Caco-2 (cell line): ENCODE measurements at regions not wholly inside any gene's neighbourhood (a gene's known extent, or its start where the extent isn't known, plus 50 kb on each side); places are given as distances from the start of the nearest gene placed in this dataset.

Experiments used
- BruUV-seq: library from RNA; stranded (reverse); fragments of 400-500 nt; replicated peaks from 2 replicates; lab custom pipeline; 2021; lab: Mats Ljungman, UMichigan
- CTCF ChIA-PET: fragments of 300-600 bp; sonication (Branson Sonifier 250); formaldehyde crosslinking; loops from one replicate; lab custom pipeline; 2022; ENCODE audit warnings: antibody characterized with exemption; lab: Charles Lee
- POLR2A ChIA-PET: fragments of 300-600 bp; sonication (Branson Sonifier 250); formaldehyde crosslinking; loops from one replicate; lab custom pipeline; 2022; ENCODE audit warnings: antibody characterized with exemption; lab: Charles Lee
- DNase-seq, 2 experiments: peaks; one replicate each; pipeline versions ENCODE4 v3.0.0 to v3.0.0-alpha.2; 2020 to 2022
- H3K27me3 ChIP-seq: replicated peaks from 2 replicates; pipeline ENCODE4 v1.6.0; 2011; ENCODE audit warnings: low read length; ENCODE audit not compliant: control insufficient read depth, insufficient read depth
- H3K36me3 ChIP-seq: 2 replicates; pipeline ENCODE4 v1.5.1; 2011; ENCODE audit warnings: low read length; ENCODE audit not compliant: control insufficient read depth, insufficient read depth
- H3K4me1 ChIP-seq: fragments of 250-450 bp; sonication (Bioruptor Pico); 2 replicates; pipeline ENCODE4 v1.5.1; 2020; ENCODE audit warnings: mild to moderate bottlenecking
- H3K4me3 ChIP-seq: 2 replicates; pipeline ENCODE4 v1.5.1; 2011; ENCODE audit warnings: low read depth, mild to moderate bottlenecking, control low read depth, low read length
- H3K9me3 ChIP-seq: fragments of 250-450 bp; sonication (Bioruptor Pico); 2 replicates; pipeline ENCODE4 v1.5.1; 2020; ENCODE audit warnings: mild to moderate bottlenecking, moderate library complexity
- H3K27ac Mint-ChIP-seq: one replicate; pipeline ENCODE4 v1.8.0; 2022; ENCODE audit warnings: mixed read lengths; ENCODE audit not compliant: unreplicated experiment
- H3K27me3 Mint-ChIP-seq: one replicate; pipeline ENCODE4 v1.8.0; 2022; ENCODE audit warnings: mixed read lengths; ENCODE audit not compliant: insufficient read depth, unreplicated experiment
- H3K36me3 Mint-ChIP-seq: one replicate; pipeline ENCODE4 v1.8.0; 2022; ENCODE audit warnings: mild to moderate bottlenecking, mixed read lengths; ENCODE audit not compliant: insufficient read depth, unreplicated experiment
- H3K4me1 Mint-ChIP-seq: one replicate; pipeline ENCODE4 v1.8.0; 2022; ENCODE audit warnings: low read depth, mixed read lengths; ENCODE audit not compliant: unreplicated experiment
- H3K4me3 Mint-ChIP-seq: one replicate; pipeline ENCODE4 v1.8.0; 2022; ENCODE audit warnings: mild to moderate bottlenecking, moderate library complexity, mixed read lengths; ENCODE audit not compliant: unreplicated experiment
- H3K9me3 Mint-ChIP-seq: one replicate; pipeline ENCODE4 v1.8.0; 2022; ENCODE audit warnings: mixed read lengths; ENCODE audit not compliant: unreplicated experiment
- CTCF ChIP-seq, 2 experiments: fragments of 200-600 bp in 1 of 2; IDR thresholded peaks; 1 replicate in 1 of 2; 2 replicates in 1 of 2; pipeline versions ENCODE4 v1.5.1 to v1.8.0; 2011 to 2022; ENCODE audit warnings: antibody characterized with exemption in 1 of 2, control low read depth in 1 of 2, inconsistent platforms in 1 of 2, low read depth in 1 of 2, low read length in 1 of 2, mild to moderate bottlenecking in 1 of 2, moderate library complexity in 1 of 2; ENCODE audit not compliant: insufficient read depth in 1 of 2, severe bottlenecking in 1 of 2, unreplicated experiment in 1 of 2
- intact Hi-C: fragments of 100-400 bp; cut with micrococcal nuclease; formaldehyde crosslinking; loops from one replicate; pipeline ENCODE4 v1.10.0; 2022; ENCODE audit not compliant: unreplicated experiment

- ChIA-PET POLR2A (no interaction called here), CTCF (no interaction called here)
- no peak for DNase-seq
- Mint-ChIP-seq H3K27ac (no peak overlapping the region), H3K9me3 (no peaks in the 10 kb centered on the region), H3K4me1 (no peaks in the 10 kb centered on the region), H3K4me3 (no peak overlapping the region), H3K36me3 (no peaks in the 10 kb centered on the region), H3K27me3 (no peaks in the 10 kb centered on the region)
- no peaks in the 10 kb centered on the region for H3K27me3 ChIP-seq
- intact Hi-C loops = no loop called here
- no TSS peak for BruUV-seq
- no peak for TF ChIP-seq CTCF (IDR thresholded peaks at IDR 0.05; ENCODE audit: insufficient read depth in 1 of 2, low read depth in 1 of 2, low read length in 1 of 2, severe bottlenecking in 1 of 2, unreplicated experiment in 1 of 2)
- H3K4me1 ChIP-seq = no peaks in the 10 kb centered on the region
- H3K4me3 ChIP-seq = no peak overlapping the region
- no peaks in the 10 kb centered on the region for H3K36me3 ChIP-seq
- no peaks in the 10 kb centered on the region for H3K9me3 ChIP-seq
These were observed 416.4 kb downstream of the TLE4 start for GRCh38 chr9:79988126-79988525.

GRCh38 chr9:79986437-79986836, 414.7 kb downstream of the TLE4 start:
- DNase-seq = no peak
- ChIA-PET POLR2A (no interaction called here), CTCF (no interaction called here)
- Mint-ChIP-seq H3K4me1 (no peaks in the 10 kb centered on the region), H3K9me3 (no peaks in the 10 kb centered on the region), H3K36me3 (no peaks in the 10 kb centered on the region), H3K4me3 (no peak overlapping the region), H3K27me3 (no peaks in the 10 kb centered on the region), H3K27ac (no peak overlapping the region)
- no peak for TF ChIP-seq CTCF (IDR thresholded peaks at IDR 0.05; ENCODE audit: insufficient read depth in 1 of 2, low read depth in 1 of 2, low read length in 1 of 2, severe bottlenecking in 1 of 2, unreplicated experiment in 1 of 2)
- intact Hi-C loops = no loop called here
- no TSS peak for BruUV-seq
- no peak overlapping the region for H3K4me3 ChIP-seq
- no peaks in the 10 kb centered on the region for H3K27me3 ChIP-seq
- no peaks in the 10 kb centered on the region for H3K36me3 ChIP-seq
- no peaks in the 10 kb centered on the region for H3K9me3 ChIP-seq
- no peaks in the 10 kb centered on the region for H3K4me1 ChIP-seq

GRCh38 chr9:79985772-79986171, 414.0 kb downstream of the TLE4 start:
- H3K4me3 ChIP-seq = no peak overlapping the region
- intact Hi-C loops = no loop called here
- H3K27ac Mint-ChIP-seq = no peak overlapping the region
- no TSS peak for BruUV-seq
- no peaks in the 10 kb centered on the region for H3K27me3 ChIP-seq
- H3K4me1 Mint-ChIP-seq = no peaks in the 10 kb centered on the region
- H3K36me3 ChIP-seq = no peaks in the 10 kb centered on the region
- CTCF ChIA-PET = no interaction called here
- no peak for DNase-seq
- H3K4me1 ChIP-seq = no peaks in the 10 kb centered on the region
- POLR2A ChIA-PET = no interaction called here
- H3K27me3 Mint-ChIP-seq = no peaks in the 10 kb centered on the region
- no peaks in the 10 kb centered on the region for H3K36me3 Mint-ChIP-seq
- no peak overlapping the region for H3K4me3 Mint-ChIP-seq
- no peaks in the 10 kb centered on the region for H3K9me3 ChIP-seq
- no peaks in the 10 kb centered on the region for H3K9me3 Mint-ChIP-seq
- no peak for TF ChIP-seq CTCF (IDR thresholded peaks at IDR 0.05; ENCODE audit: insufficient read depth in 1 of 2, low read depth in 1 of 2, low read length in 1 of 2, severe bottlenecking in 1 of 2, unreplicated experiment in 1 of 2)
